A673 (cell line): ENCODE measurements at regions not wholly inside any gene's neighbourhood (a gene's known extent, or its start where the extent isn't known, plus 50 kb on each side); places are given as distances from the start of the nearest gene placed in this dataset.
A peak's percentile ranks its signal among the peaks of the same experiment; 100 is the strongest.

Experiments used
- BruUV-seq: library from RNA; stranded (reverse); fragments of 400-500 nt; replicated peaks from 2 replicates; lab custom pipeline; 2021; lab: Mats Ljungman, UMichigan
- CTCF ChIA-PET: fragments of 300-600 bp; sonication (Branson Sonifier 250); formaldehyde crosslinking; loops from one replicate; lab custom pipeline; 2022; ENCODE audit warnings: antibody characterized with exemption; lab: Charles Lee
- POLR2A ChIA-PET: fragments of 300-600 bp; sonication (Branson Sonifier 250); formaldehyde crosslinking; loops from one replicate; lab custom pipeline; 2022; ENCODE audit warnings: antibody characterized with exemption; ENCODE audit not compliant: low non-redundant PET; lab: Charles Lee
- DNase-seq: peaks from one replicate; pipeline ENCODE4 v3.0.0-alpha.2; 2015; ENCODE audit warnings: low spot score
- H3K27ac ChIP-seq: fragments of 200-600 bp; sonication (generic); 2 replicates; pipeline ENCODE4 v1.5.1; 2016; ENCODE audit warnings: mixed run types, low read depth, mild to moderate bottlenecking, mixed read lengths, antibody characterized with exemption, low read length; ENCODE audit not compliant: poor library complexity, severe bottlenecking
- H3K27me3 ChIP-seq: fragments of 200-600 bp; sonication (generic); replicated peaks from 2 replicates; pipeline ENCODE4 v1.6.1; 2017; ENCODE audit warnings: mixed run types, low read depth, mild to moderate bottlenecking, mixed read lengths, antibody characterized with exemption, low read length; ENCODE audit not compliant: insufficient read depth, poor library complexity
- H3K36me3 ChIP-seq: fragments of 200-600 bp; sonication (generic); 2 replicates; pipeline ENCODE4 v1.6.1; 2016; ENCODE audit warnings: mixed run types, mild to moderate bottlenecking, mixed read lengths, antibody characterized with exemption, low read length; ENCODE audit not compliant: insufficient read depth, poor library complexity, severe bottlenecking
- H3K4me1 ChIP-seq: fragments of 200-600 bp; sonication (generic); 2 replicates; pipeline ENCODE4 v1.6.1; 2017; ENCODE audit warnings: mixed run types, mild to moderate bottlenecking, mixed read lengths, antibody characterized with exemption, low read length; ENCODE audit not compliant: insufficient read depth, poor library complexity, severe bottlenecking
- H3K4me3 ChIP-seq: fragments of 200-600 bp; sonication (generic); 2 replicates; pipeline ENCODE4 v1.5.1; 2016; ENCODE audit warnings: low read depth, mixed run types, mild to moderate bottlenecking, mixed read lengths, low read length; ENCODE audit not compliant: poor library complexity, severe bottlenecking
- H3K9me3 ChIP-seq: fragments of 200-600 bp; sonication (generic); 2 replicates; pipeline ENCODE4 v1.6.1; 2016; ENCODE audit warnings: mixed run types, low read depth, mild to moderate bottlenecking, mixed read lengths, antibody characterized with exemption, low read length; ENCODE audit not compliant: poor library complexity, severe bottlenecking
- EZH2 ChIP-seq: fragments of 200-600 bp; sonication (generic); IDR thresholded peaks from 2 replicates; pipeline ENCODE4 v1.6.1; 2017; ENCODE audit warnings: borderline replicate concordance, low read depth, mild to moderate bottlenecking, mixed read lengths, antibody characterized with exemption, low read length; ENCODE audit not compliant: poor library complexity, severe bottlenecking
- intact Hi-C: fragments of 100-400 bp; cut with micrococcal nuclease; formaldehyde crosslinking; loops from one replicate; pipeline ENCODE4 v1.10.0; 2022; ENCODE audit not compliant: unreplicated experiment
- TF ChIP-seq, protein P1 (sequence below): fragments of 300-800, 200-600 bp; sonication (generic); conservative IDR thresholded peaks from 2 replicates; pipeline ENCODE4 v1.5.1; 2017; ENCODE audit warnings: low read depth, mild to moderate bottlenecking, antibody characterized with exemption, low read length, moderate library complexity, mixed read lengths

DNA sequence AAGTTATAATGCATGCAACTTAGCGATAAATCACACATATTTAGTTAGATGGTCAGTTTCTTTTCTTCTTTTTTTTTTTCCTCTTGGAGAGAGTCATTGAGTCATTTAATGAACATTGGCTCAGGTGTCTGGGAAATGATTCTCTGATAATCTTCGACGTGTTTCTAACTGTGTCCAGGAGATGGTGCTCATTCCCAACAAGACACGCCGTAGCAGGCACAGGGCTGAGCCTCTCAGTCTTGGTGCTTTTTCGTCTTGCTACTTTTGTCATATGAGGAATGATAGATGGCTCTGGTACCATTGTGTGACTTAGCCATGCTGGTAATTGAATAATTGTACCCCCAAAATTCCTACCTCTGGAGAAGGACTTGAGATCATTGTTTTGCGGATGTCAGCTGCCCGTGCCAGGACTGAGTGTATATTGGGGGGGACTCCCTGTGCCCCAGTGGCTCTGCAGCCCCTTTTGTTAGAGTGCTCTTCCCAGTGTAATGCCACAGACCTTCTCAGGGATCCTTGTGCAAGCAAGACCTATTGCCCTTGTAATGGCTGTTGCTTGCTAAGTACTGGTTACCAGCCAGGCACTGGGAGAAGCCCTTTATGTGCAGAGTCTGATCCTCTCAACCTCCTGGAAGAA, 107.6 kb upstream of the CYRIA start:
- intact Hi-C loops, result loop anchor here (1.0 to 10.0 kb wide), 6 partner anchors 127 to 899 kb away; no protein-coding TSS in a partner anchor
- CTCF ChIA-PET, result no interaction called here
- Histone ChIP-seq H3K4me3 (no peak overlapping the region), H3K9me3 (no peaks in the 10 kb centered on the region), H3K4me1 (peaks cover 5% of the 10 kb centered on the region), H3K36me3 (no peaks in the 10 kb centered on the region), H3K27me3 (no peaks in the 10 kb centered on the region), H3K27ac (no peak overlapping the region)
- peak; percentile 77 for DNase-seq
- POLR2A ChIA-PET, result interaction anchor here (0.7 kb wide), 3 partner anchors 12 to 831 kb away, joined by 3 to 8 read pairs (median 4); no protein-coding TSS in a partner anchor
- no TSS peak for BruUV-seq
- TF ChIP-seq, protein P1, sequence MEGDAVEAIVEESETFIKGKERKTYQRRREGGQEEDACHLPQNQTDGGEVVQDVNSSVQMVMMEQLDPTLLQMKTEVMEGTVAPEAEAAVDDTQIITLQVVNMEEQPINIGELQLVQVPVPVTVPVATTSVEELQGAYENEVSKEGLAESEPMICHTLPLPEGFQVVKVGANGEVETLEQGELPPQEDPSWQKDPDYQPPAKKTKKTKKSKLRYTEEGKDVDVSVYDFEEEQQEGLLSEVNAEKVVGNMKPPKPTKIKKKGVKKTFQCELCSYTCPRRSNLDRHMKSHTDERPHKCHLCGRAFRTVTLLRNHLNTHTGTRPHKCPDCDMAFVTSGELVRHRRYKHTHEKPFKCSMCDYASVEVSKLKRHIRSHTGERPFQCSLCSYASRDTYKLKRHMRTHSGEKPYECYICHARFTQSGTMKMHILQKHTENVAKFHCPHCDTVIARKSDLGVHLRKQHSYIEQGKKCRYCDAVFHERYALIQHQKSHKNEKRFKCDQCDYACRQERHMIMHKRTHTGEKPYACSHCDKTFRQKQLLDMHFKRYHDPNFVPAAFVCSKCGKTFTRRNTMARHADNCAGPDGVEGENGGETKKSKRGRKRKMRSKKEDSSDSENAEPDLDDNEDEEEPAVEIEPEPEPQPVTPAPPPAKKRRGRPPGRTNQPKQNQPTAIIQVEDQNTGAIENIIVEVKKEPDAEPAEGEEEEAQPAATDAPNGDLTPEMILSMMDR, result peak; percentile 85
- TF ChIP-seq EZH2, result no peak

DNA sequence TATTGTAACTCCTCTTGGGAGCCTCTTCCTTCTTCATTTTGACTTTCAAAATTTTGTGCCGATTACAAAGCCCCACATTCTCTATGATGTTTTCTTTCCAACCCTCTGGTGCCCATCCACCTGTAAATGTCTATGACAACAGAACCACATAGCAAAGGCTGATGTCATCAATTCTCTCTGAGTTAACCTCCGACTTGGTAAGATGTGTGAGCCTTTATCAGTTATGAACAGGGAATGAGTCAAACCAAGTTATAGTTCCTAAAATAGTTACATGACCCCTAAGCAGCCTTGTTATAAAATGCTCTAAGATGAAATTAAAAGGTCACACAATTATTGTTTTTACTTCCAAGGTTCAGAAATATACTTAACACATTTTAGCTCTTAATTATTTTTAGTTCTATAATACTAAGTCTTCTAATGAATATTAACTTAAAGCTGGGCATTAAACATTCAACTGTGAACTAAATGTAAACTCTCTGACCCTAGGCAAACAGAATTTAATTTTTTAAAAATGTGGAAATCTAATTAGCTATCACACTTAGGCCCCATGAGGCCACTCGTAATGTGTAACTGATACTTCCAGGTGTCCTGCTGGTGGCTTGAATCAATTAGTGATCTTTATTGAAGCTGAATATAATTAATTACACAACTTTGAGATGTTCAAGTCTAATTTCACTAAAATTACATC, 102.3 kb upstream of the CYRIA start:
- Histone ChIP-seq H3K4me3 (no peak overlapping the region), H3K27me3 (no peaks in the 10 kb centered on the region), H3K36me3 (no peaks in the 10 kb centered on the region), H3K4me1 (no peaks in the 10 kb centered on the region), H3K9me3 (no peaks in the 10 kb centered on the region), H3K27ac (no peak overlapping the region)
- POLR2A ChIA-PET, result no interaction called here
- no TSS peak for BruUV-seq
- intact Hi-C loops, result no loop called here
- no peak for TF ChIP-seq EZH2
- TF ChIP-seq, protein P1, result no peak
- no peak for DNase-seq
- CTCF ChIA-PET, result no interaction called here

DNA sequence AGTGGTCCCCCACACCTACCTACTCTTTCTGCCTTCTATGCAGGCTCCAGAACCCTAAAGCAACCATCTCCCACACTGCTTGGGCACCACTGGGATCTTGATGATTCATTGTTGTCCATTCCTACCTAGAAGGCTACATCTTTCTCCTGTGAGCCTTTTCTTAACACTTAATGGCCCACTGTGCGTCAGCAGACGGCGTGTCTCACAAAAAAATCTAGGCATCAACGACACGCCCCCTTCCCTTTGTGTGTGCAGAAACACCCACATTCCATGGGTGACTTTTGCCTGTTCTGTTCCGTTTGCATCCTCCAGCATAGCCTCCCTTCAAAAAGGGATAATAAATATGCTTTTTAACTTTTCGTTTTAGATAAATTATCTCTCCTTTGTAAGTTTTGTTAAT, 99.7 kb upstream of the CYRIA start:
- DNase-seq, result no peak
- ChIA-PET CTCF (no interaction called here), POLR2A (no interaction called here)
- Histone ChIP-seq H3K4me1 (no peaks in the 10 kb centered on the region), H3K9me3 (no peaks in the 10 kb centered on the region), H3K36me3 (no peaks in the 10 kb centered on the region), H3K4me3 (no peak overlapping the region), H3K27ac (no peak overlapping the region), H3K27me3 (no peaks in the 10 kb centered on the region)
- BruUV-seq, result no TSS peak
- intact Hi-C loops, result no loop called here
- TF ChIP-seq EZH2, result no peak
- TF ChIP-seq, protein P1, result no peak
